ENCODE measurements at regions not wholly inside any gene's neighbourhood (a gene's known extent, or its start where the extent isn't known, plus 50 kb on each side); places are given as distances from the start of the nearest gene placed in this dataset.

DNA sequence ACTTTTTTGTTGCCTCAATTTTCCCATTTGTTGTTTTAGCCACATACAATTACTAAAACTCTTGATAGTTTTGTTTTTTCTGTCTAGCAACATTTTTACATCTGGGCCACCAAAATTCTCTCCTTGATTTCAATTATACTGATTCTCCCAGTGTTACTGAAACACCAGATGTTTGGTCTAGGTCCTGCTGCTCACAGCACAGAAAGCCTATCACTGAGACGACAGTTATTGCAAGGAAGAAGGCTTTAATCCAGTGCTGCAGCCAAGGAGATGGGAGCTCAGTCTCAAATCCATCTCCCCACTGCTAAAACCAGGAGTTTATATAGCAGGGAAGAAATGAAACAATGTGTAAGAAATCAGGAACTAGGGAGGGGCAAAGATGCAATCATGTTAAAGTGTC lies 837.7 kb upstream of the CNTN5 start:
- POLR2A ChIA-PET (ENCODE audit: unreplicated experiment) = no interaction called here
- Histone ChIP-seq H3K27me3 (ENCODE audit: control insufficient read depth, insufficient read depth, low read length) (no peaks in the 10 kb centered on the region), H3K4me3 (ENCODE audit: insufficient read depth, low read depth, low read length) (no peak overlapping the region), H4K5ac (ENCODE audit: low read depth, low read length) (no peak overlapping the region), H2AK5ac (ENCODE audit: low read depth, low read length) (no peak overlapping the region), H2AK9ac (replicated peaks; ENCODE audit: low read depth, low read length, poor library complexity) (no peak overlapping the region), H2BK15ac (ENCODE audit: low read depth, low read length) (no peak overlapping the region), H3K4ac (ENCODE audit: low read depth, low read length) (no peak overlapping the region), H3K9ac (ENCODE audit: low read depth, low read length) (no peak overlapping the region), H3K18ac (ENCODE audit: low read depth, low read length) (no peak overlapping the region), H2BK5ac (ENCODE audit: low read depth, low read length, poor library complexity, severe bottlenecking) (no peak overlapping the region), H3K4me2 (ENCODE audit: low read depth, low read length) (no peak overlapping the region), H3K79me1 (ENCODE audit: low read depth in 1 of 2, low read length in 2 of 2) (no peaks in the 10 kb centered on the region), H3K23ac (ENCODE audit: low read depth, low read length) (no peak overlapping the region), H3K9me3 (ENCODE audit: control insufficient read depth, insufficient read depth, low read length) (peaks cover 10% of the 10 kb centered on the region; the same call in 1 of the 2 replicates), H4K91ac (ENCODE audit: insufficient read depth, low read depth, low read length) (no peak overlapping the region), H3K27ac (ENCODE audit: insufficient read depth, low read length) (no peak overlapping the region), H3K36me3 (ENCODE audit: control insufficient read depth, insufficient read depth, low read length) (no peaks in the 10 kb centered on the region), H4K20me1 (ENCODE audit: insufficient read depth, low read length) (no peaks in the 10 kb centered on the region), H4K8ac (ENCODE audit: low read depth in 2 of 2, low read length in 2 of 2) (no peak overlapping the region), H2AFZ (replicated peaks; ENCODE audit: low read length, poor library complexity) (no peak overlapping the region), H3K4me1 (ENCODE audit: control insufficient read depth, insufficient read depth, low read length) (no peaks in the 10 kb centered on the region), H3K56ac (ENCODE audit: extremely low read depth, insufficient read depth, low read length) (no peak overlapping the region), H3K9me1 (ENCODE audit: insufficient read depth, low read length) (no peaks in the 10 kb centered on the region), H2BK20ac (ENCODE audit: low read depth, low read length) (no peak overlapping the region), H3K14ac (replicated peaks; ENCODE audit: low read depth, low read length) (no peak overlapping the region), H2BK120ac (ENCODE audit: low read depth, low read length) (no peak overlapping the region)
- dilution Hi-C loops (cut with HindIII; ENCODE audit: low sequenced_read_pairs, unreplicated experiment) (no loop called here), in situ Hi-C loops (cut with MboI; ENCODE audit: low sequenced_read_pairs) (no loop called here), intact Hi-C loops (cut with micrococcal nuclease) (no loop called here)
- CTCF ChIA-PET = no interaction called here
- TF ChIP-seq CHD1 (IDR thresholded peaks at IDR 0.05; ENCODE audit: low read depth, low read length) (no peak), MAZ (IDR thresholded peaks at IDR 0.05; ENCODE audit: borderline replicate concordance, low read depth, low read length) (no peak), SMC3 (IDR thresholded peaks at IDR 0.05; ENCODE audit: low read depth, low read length) (no peak), FOS (IDR thresholded peaks at IDR 0.05; ENCODE audit: low read depth, low read length) (no peak), NFE2L2 (IDR thresholded peaks at IDR 0.05; ENCODE audit: low read depth, low read length) (no peak), RAD21 (IDR thresholded peaks at IDR 0.05; ENCODE audit: low read length) (no peak)
- TF ChIP-seq, protein P1, sequence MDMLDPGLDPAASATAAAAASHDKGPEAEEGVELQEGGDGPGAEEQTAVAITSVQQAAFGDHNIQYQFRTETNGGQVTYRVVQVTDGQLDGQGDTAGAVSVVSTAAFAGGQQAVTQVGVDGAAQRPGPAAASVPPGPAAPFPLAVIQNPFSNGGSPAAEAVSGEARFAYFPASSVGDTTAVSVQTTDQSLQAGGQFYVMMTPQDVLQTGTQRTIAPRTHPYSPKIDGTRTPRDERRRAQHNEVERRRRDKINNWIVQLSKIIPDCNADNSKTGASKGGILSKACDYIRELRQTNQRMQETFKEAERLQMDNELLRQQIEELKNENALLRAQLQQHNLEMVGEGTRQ (IDR thresholded peaks at IDR 0.05; ENCODE audit: low read depth, low read length) = no peak
- TF ChIP-seq, protein P2, sequence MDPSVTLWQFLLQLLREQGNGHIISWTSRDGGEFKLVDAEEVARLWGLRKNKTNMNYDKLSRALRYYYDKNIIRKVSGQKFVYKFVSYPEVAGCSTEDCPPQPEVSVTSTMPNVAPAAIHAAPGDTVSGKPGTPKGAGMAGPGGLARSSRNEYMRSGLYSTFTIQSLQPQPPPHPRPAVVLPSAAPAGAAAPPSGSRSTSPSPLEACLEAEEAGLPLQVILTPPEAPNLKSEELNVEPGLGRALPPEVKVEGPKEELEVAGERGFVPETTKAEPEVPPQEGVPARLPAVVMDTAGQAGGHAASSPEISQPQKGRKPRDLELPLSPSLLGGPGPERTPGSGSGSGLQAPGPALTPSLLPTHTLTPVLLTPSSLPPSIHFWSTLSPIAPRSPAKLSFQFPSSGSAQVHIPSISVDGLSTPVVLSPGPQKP (IDR thresholded peaks at IDR 0.05; ENCODE audit: borderline replicate concordance, low read depth, low read length) = no peak
- ATAC-seq (ENCODE audit: low read depth) = no peak
- no TSS peak for BruUV-seq (replicated peaks)
- no peak for DNase-seq
- no CpG with 5 or more reads among the region's 1 CpG for WGBS, 2 experiments (ENCODE audit: extremely low coverage in 2 of 2, insufficient read length in 1 of 2)

All from IMR-90 (cell line).